ENCODE measurements at regions not wholly inside any gene's neighbourhood (a gene's known extent, or its start where the extent isn't known, plus 50 kb on each side); places are given as distances from the start of the nearest gene placed in this dataset.

DNA sequence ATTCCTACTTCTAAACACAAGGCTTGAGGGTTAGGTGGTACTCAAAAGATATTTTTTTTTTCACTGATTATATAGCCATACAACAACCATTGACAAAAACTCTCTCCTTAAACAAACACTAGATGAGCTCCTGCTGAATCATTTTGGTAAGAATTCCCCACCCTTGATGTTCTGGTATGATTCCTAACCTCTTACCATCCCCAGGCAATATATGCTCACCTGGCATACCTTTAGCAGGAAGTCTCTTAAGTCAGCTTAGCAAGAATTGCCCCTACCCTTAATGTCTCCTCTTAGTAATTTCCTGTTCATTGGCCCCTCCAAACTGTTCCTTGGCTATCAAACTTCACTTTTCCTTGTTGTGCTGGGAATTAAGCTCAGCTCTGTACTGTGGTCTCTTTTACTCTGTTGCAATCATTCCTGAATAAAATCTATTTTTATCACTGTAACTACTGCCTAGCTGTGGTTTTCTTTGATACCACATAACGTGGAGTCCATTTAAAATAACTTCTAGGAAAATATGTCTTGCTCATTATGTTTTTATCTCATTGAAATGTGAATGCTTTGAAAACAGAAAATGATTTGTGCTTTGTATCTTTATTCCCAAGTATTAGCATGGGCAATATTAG, 712.6 kb downstream of the SLC16A7 start:
- no peak for TF ChIP-seq EZH2 (IDR thresholded peaks at IDR 0.05; ENCODE audit: insufficient read depth, poor library complexity, severe bottlenecking)
- TF ChIP-seq EZH2phosphoT487 (IDR thresholded peaks at IDR 0.05; ENCODE audit: insufficient read depth, low read depth), result no peak
